Endothelial cell of umbilical vein (primary cell): ENCODE measurements at regions not wholly inside any gene's neighbourhood (a gene's known extent, or its start where the extent isn't known, plus 50 kb on each side); places are given as distances from the start of the nearest gene placed in this dataset.

Source experiments
- BruUV-seq: library from RNA; stranded (reverse); fragments of 400-500 nt; replicated peaks from 2 replicates; lab custom pipeline; 2021; lab: Mats Ljungman, UMichigan
- CTCF ChIA-PET: fragments of 300-600, 350-600 bp; sonication (Branson Sonifier 250); formaldehyde crosslinking; loops from one replicate; lab custom pipeline; 2021; ENCODE audit warnings: antibody characterized with exemption, inconsistent platforms; lab: Charles Lee
- POLR2A ChIA-PET: fragments of 300-600, 350-600 bp; sonication (Branson Sonifier 250); formaldehyde crosslinking; loops from one replicate; lab custom pipeline; 2021; ENCODE audit warnings: antibody characterized with exemption, inconsistent platforms; lab: Charles Lee
- DNase-seq: peaks from one replicate; pipeline ENCODE4 v3.0.0-alpha.2; 2011; ENCODE audit warnings: low read depth, low spot score
- FAIRE-seq: peaks from 2 replicates; lab custom pipeline; 2011; peaks lifted over from hg19 to GRCh38; lab: Jason Lieb, UNC
- H2AFZ ChIP-seq: 2 replicates; pipeline ENCODE4 v1.6.0; 2012; ENCODE audit warnings: low read depth, low read length, control low read depth, inconsistent platforms
- H3K27ac ChIP-seq: 2 replicates; pipeline ENCODE4 v1.5.1; 2011; ENCODE audit warnings: low read depth, mild to moderate bottlenecking, control low read depth, low read length, moderate library complexity; ENCODE audit not compliant: insufficient read depth
- H3K27me3 ChIP-seq, 2 experiments: 2 replicates each; pipeline versions ENCODE4 v1.6.0 to v1.6.1; 2011; ENCODE audit warnings: low read length in 2 of 2, mixed read lengths in 1 of 2; ENCODE audit not compliant: control insufficient read depth in 2 of 2, insufficient read depth in 2 of 2
- H3K36me3 ChIP-seq, 2 experiments: 2 replicates in 1 of 2; 3 replicates in 1 of 2; pipeline ENCODE4 v1.5.1; 2011; ENCODE audit warnings: low read length in 2 of 2, mild to moderate bottlenecking in 1 of 2, moderate library complexity in 1 of 2; ENCODE audit not compliant: control insufficient read depth in 2 of 2, insufficient read depth in 2 of 2; ENCODE audit errors: extremely low read depth in 1 of 2
- H3K4me1 ChIP-seq: 3 replicates; pipeline ENCODE4 v1.5.1; 2011; ENCODE audit warnings: mild to moderate bottlenecking, low read length; ENCODE audit not compliant: control insufficient read depth, insufficient read depth; ENCODE audit errors: extremely low read depth
- H3K4me2 ChIP-seq: 2 replicates; pipeline ENCODE4 v1.6.1; 2011; ENCODE audit warnings: low read length, control low read depth, mixed read lengths; ENCODE audit not compliant: insufficient read depth
- H3K4me3 ChIP-seq, 3 experiments: fragments of 200-600 bp in 1 of 3; sonication (generic), shearing (Covaris generic) in 1 of 3; replicated peaks in 1 of 3; 2 replicates each; pipeline ENCODE4 v1.5.1; 2011 to 2016; ENCODE audit warnings: control low read depth in 3 of 3, low read length in 3 of 3, mild to moderate bottlenecking in 2 of 3, inconsistent platforms in 1 of 3, low read depth in 1 of 3, moderate library complexity in 1 of 3; ENCODE audit not compliant: insufficient read depth in 1 of 3
- H3K79me2 ChIP-seq: 2 replicates; pipeline ENCODE4 v1.6.0; 2012; ENCODE audit warnings: low read length, inconsistent platforms; ENCODE audit not compliant: control insufficient read depth, insufficient read depth
- H3K9ac ChIP-seq: replicated peaks from 2 replicates; pipeline ENCODE3; 2011; ENCODE audit warnings: low read length, control low read depth; ENCODE audit not compliant: insufficient read depth; ENCODE audit errors: extremely low read depth
- H3K9me1 ChIP-seq: replicated peaks from 3 replicates; pipeline ENCODE4 v1.6.0; 2011; ENCODE audit warnings: mild to moderate bottlenecking, low read length; ENCODE audit not compliant: control insufficient read depth, insufficient read depth; ENCODE audit errors: extremely low read depth
- H3K9me3 ChIP-seq: replicated peaks from 2 replicates; pipeline ENCODE4 v1.5.1; 2012; ENCODE audit warnings: low read length, inconsistent platforms; ENCODE audit not compliant: control insufficient read depth, insufficient read depth
- H4K20me1 ChIP-seq: replicated peaks from 2 replicates; pipeline ENCODE3; 2011; ENCODE audit warnings: mild to moderate bottlenecking, low read length; ENCODE audit not compliant: control insufficient read depth, insufficient read depth; ENCODE audit errors: extremely low read depth
- EZH2 ChIP-seq: IDR thresholded peaks from 2 replicates; pipeline ENCODE4 v1.6.1; 2012; ENCODE audit warnings: borderline replicate concordance, low read depth, mild to moderate bottlenecking, moderate library complexity, low read length, inconsistent platforms; ENCODE audit not compliant: severe bottlenecking
- FOS ChIP-seq: IDR thresholded peaks from 2 replicates; pipeline ENCODE4 v1.6.1; 2011; ENCODE audit warnings: mild to moderate bottlenecking, low read length, moderate library complexity, borderline replicate concordance; ENCODE audit not compliant: insufficient read depth
- GATA2 ChIP-seq: IDR thresholded peaks from 2 replicates; pipeline ENCODE4 v1.7.0; 2011; ENCODE audit warnings: low read depth, mild to moderate bottlenecking, moderate library complexity, mixed read lengths, low read length; ENCODE audit not compliant: insufficient read length, insufficient read depth
- JUN ChIP-seq: IDR thresholded peaks from 2 replicates; pipeline ENCODE4 v1.6.1; 2011; ENCODE audit warnings: borderline replicate concordance, low read depth; ENCODE audit not compliant: insufficient read length, insufficient read depth
- MAX ChIP-seq: IDR thresholded peaks from 2 replicates; pipeline ENCODE4 v1.6.1; 2011; ENCODE audit not compliant: insufficient read depth, insufficient read length
- MYC ChIP-seq: IDR thresholded peaks from one replicate; pipeline ENCODE4 v1.6.1; 2011; ENCODE audit warnings: mild to moderate bottlenecking, low read depth, low read length
- POLR2A ChIP-seq: IDR thresholded peaks from 2 replicates; pipeline ENCODE4 v1.6.1; 2012; ENCODE audit warnings: low read depth, mild to moderate bottlenecking, control low read depth, low read length
- POLR2AphosphoS5 ChIP-seq: IDR thresholded peaks from 2 replicates; pipeline ENCODE4 v1.6.1; 2012; ENCODE audit warnings: low read depth, mild to moderate bottlenecking, control low read depth, low read length, moderate library complexity; ENCODE audit not compliant: insufficient read depth
- dilution Hi-C: fragments of 300-500 bp; cut with MboI; formaldehyde crosslinking; loops from one replicate; pipeline ENCODE4 v1.15.0; 2019; ENCODE audit warnings: low sequenced_read_pairs; ENCODE audit not compliant: extremely low pct_ligation_motif_present
- intact Hi-C: fragments of 100-400 bp; cut with micrococcal nuclease; formaldehyde crosslinking; loops from one replicate; pipeline ENCODE4 v1.10.0; 2022
- TF ChIP-seq, protein P1 (sequence below), 2 donors: IDR thresholded peaks; 1 replicate in 1 of 2; 2 replicates in 1 of 2; pipeline ENCODE4 v1.5.1; 2011; ENCODE audit warnings: low read length in 2 of 2, mild to moderate bottlenecking in 2 of 2, moderate library complexity in 2 of 2, control low read depth in 1 of 2, inconsistent platforms in 1 of 2, low read depth in 1 of 2; ENCODE audit not compliant: insufficient read depth in 1 of 2; ENCODE audit errors: extremely low read depth in 1 of 2

GRCh38 chr2:24411488-24412151 lies 51.3 kb upstream of the ITSN2 start:
- POLR2A ChIA-PET, result no interaction called here
- dilution Hi-C loops, result no loop called here
- no peak overlapping the region for H3K9ac ChIP-seq
- DNase-seq (no peak), FAIRE-seq (no peak)
- TF ChIP-seq MYC (no peak), POLR2A (no peak)
- intact Hi-C loops, result loop anchor here (1.0 to 5.0 kb wide), 7 partner anchors 79 to 785 kb away; partner anchors contain the start of gene NCOA1
- H3K27ac ChIP-seq, result no peak overlapping the region
- no peak overlapping the region for H3K4me3 ChIP-seq
- no peaks in the 10 kb centered on the region for H3K27me3 ChIP-seq
- H3K4me2 ChIP-seq, result no peak overlapping the region
- no peaks in the 10 kb centered on the region for H3K9me3 ChIP-seq
- H3K79me2 ChIP-seq, result no peaks in the 10 kb centered on the region
- H2AFZ ChIP-seq, result no peak overlapping the region
- H4K20me1 ChIP-seq, result no peaks in the 10 kb centered on the region
- CTCF ChIA-PET, result interaction anchor here (1.0 to 7.5 kb wide), 9 partner anchors 10 to 817 kb away, joined by 3 to 198 read pairs (median 14); partner anchors contain the start of gene NCOA1
- no peaks in the 10 kb centered on the region for H3K4me1 ChIP-seq
- BruUV-seq, result no TSS peak
- no peaks in the 10 kb centered on the region for H3K9me1 ChIP-seq
- no peaks in the 10 kb centered on the region for H3K36me3 ChIP-seq

GRCh38 chr2:24410976-24411375 lies 50.6 kb upstream of the ITSN2 start:
- no TSS peak for BruUV-seq
- no peaks in the 10 kb centered on the region for H3K9me1 ChIP-seq
- FAIRE-seq, result no peak
- H3K36me3 ChIP-seq, result no peaks in the 10 kb centered on the region
- no peak for TF ChIP-seq MYC
- no peak for TF ChIP-seq MAX
- TF ChIP-seq POLR2A, result no peak
- no peak for TF ChIP-seq POLR2AphosphoS5
- no peak for TF ChIP-seq GATA2
- TF ChIP-seq, protein P1, sequence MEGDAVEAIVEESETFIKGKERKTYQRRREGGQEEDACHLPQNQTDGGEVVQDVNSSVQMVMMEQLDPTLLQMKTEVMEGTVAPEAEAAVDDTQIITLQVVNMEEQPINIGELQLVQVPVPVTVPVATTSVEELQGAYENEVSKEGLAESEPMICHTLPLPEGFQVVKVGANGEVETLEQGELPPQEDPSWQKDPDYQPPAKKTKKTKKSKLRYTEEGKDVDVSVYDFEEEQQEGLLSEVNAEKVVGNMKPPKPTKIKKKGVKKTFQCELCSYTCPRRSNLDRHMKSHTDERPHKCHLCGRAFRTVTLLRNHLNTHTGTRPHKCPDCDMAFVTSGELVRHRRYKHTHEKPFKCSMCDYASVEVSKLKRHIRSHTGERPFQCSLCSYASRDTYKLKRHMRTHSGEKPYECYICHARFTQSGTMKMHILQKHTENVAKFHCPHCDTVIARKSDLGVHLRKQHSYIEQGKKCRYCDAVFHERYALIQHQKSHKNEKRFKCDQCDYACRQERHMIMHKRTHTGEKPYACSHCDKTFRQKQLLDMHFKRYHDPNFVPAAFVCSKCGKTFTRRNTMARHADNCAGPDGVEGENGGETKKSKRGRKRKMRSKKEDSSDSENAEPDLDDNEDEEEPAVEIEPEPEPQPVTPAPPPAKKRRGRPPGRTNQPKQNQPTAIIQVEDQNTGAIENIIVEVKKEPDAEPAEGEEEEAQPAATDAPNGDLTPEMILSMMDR (IDR thresholded peaks at IDR 0.05; ENCODE audit: extremely low read depth in 1 of 2, insufficient read depth in 1 of 2, low read depth in 1 of 2, low read length in 2 of 2), result no peak
- no peak for TF ChIP-seq EZH2
- TF ChIP-seq JUN, result no peak
- no peak for TF ChIP-seq FOS
- DNase-seq, result no peak
- no peak overlapping the region for H3K27ac ChIP-seq
- no peaks in the 10 kb centered on the region for H4K20me1 ChIP-seq
- ChIA-PET CTCF (interaction anchor here (0.5 to 7.5 kb wide), 22 partner anchors 10 to 818 kb away, joined by 3 to 198 read pairs (median 7); partner anchors contain the start of genes CENPO, NCOA1 and PTRHD1), POLR2A (no interaction called here)
- no peak overlapping the region for H3K9ac ChIP-seq
- dilution Hi-C loops, result no loop called here
- no peak overlapping the region for H3K4me3 ChIP-seq
- no peak overlapping the region for H3K4me2 ChIP-seq
- H3K4me1 ChIP-seq, result no peaks in the 10 kb centered on the region
- no peaks in the 10 kb centered on the region for H3K27me3 ChIP-seq
- intact Hi-C loops, result loop anchor here (1.0 to 5.0 kb wide), 7 partner anchors 80 to 786 kb away; partner anchors contain the start of gene NCOA1
- H3K9me3 ChIP-seq, result no peaks in the 10 kb centered on the region
- no peak overlapping the region for H2AFZ ChIP-seq
- H3K79me2 ChIP-seq, result no peaks in the 10 kb centered on the region
